NCI-H1694 (cell line): ENCODE measurements at regions not wholly inside any gene's neighbourhood (a gene's known extent, or its start where the extent isn't known, plus 50 kb on each side); places are given as distances from the start of the nearest gene placed in this dataset.
A peak's percentile ranks its signal among the peaks of the same experiment; 100 is the strongest.

ENCODE experiments used
- DNase-seq: peaks from one replicate; lab custom pipeline; 2025; lab: John Stamatoyannopoulos, UW

- no peak for DNase-seq
Observed at GRCh38 chr16:72266836-72267235, 94.9 kb upstream of the PMFBP1 start.

DNA sequence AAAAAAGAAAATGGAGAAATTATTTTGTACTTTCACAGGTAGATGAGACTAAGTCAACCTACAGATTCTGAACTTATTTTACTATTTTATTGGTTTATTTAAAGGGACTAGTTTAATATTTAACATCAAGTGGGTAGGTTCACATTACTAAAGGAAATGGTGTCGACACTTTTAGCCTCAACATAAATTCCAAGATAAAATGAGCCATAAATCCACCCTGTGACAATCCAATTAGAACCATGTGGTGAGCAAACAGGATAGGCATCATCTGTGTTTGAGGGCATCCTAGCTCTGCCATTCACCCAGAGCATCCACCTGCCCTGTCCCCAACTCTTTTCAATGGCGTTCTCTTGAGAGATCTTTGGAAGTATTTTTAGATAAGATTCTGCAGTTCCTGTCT is 92.8 kb upstream of the PMFBP1 start:
- DNase-seq: no peak

GRCh38 chr16:72262711-72263110 is 90.8 kb upstream of the PMFBP1 start:
- no peak for DNase-seq

- no peak for DNase-seq
Observed at GRCh38 chr16:72261127-72261526, 89.2 kb upstream of the PMFBP1 start.

DNA sequence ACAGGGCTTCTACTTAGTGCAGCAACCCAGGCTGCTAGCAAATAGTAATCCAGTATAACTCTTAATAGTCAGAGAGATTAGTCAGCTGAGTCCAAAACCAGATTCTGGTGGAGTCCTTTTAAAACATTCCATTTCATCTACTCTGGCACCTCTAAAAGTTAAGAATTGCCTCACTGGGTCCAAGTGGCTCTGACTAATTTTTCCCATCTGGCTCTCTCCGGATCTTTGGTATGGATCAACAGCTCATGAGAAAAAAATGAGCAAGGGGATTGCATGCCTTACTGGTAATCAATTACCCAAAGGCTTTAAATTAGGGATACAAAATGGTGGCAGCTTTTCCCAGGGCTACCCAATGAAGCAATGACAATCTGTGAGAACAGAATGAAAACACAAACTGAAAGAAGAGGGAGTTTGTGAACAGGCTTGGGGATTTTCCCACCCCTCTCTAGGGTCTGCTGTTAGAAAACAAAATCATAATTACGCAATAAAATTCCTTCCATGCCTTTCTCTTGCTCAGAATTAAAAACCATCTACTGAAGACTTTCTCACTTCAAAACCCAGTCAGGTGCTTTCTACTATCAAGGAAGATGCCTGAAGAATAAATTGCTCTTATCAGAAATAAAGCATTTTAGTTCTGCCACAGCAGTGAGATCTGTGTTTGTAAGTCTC is 84.6 kb upstream of the PMFBP1 start:
- no peak for DNase-seq

- no peak for DNase-seq
Observed at GRCh38 chr16:72255786-72256185, 83.8 kb upstream of the PMFBP1 start.

GRCh38 chr16:72247821-72248253 is 75.9 kb upstream of the PMFBP1 start:
- DNase-seq: no peak

GRCh38 chr16:72246423-72246822 is 74.5 kb upstream of the PMFBP1 start:
- no peak for DNase-seq

GRCh38 chr16:72244853-72245252 is 72.9 kb upstream of the PMFBP1 start:
- no peak for DNase-seq

- no peak for DNase-seq
Observed at GRCh38 chr16:72243621-72244020, 71.7 kb upstream of the PMFBP1 start.

DNA sequence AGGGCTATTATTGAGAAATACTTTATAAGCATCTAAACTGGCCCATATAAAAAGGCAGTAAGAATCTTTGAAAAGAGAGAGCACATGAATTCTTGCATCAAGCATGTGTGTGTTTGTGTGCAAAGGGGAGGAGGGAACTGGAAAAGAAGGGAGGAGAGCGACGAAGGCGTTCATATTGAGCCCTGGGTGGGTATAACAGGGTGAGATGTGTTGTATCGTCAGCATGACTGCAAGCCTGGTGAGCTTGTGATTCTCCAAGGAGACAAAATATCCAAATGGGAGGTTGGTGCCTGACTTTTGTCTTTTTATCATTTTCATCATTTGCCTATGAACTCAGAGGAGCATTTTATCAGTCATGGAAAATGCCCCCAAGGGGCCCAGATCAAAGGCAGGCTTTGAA is 70.8 kb upstream of the PMFBP1 start:
- DNase-seq: no peak

GRCh38 chr16:72241930-72242329 is 70.0 kb upstream of the PMFBP1 start:
- DNase-seq: peak; percentile 28

GRCh38 chr16:72241008-72241407 is 69.1 kb upstream of the PMFBP1 start:
- no peak for DNase-seq

DNA sequence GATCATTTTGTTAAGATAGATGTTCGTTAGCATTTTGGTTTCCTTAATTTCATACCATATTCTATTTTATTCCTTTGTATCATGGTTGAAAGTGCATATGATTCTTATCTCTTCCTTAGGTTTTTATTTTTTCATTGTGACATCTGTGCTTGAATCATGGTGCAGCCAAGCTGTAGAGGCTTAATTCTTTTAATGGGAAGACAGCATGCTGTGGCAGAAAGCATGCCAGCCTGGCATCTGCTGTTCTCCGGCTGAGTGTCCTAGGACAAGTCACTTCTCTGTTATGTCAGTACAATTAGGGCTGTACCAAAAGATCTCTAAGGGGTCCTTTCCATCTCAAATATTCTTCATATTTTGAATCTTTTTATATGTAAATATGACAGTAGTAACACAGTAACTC is 68.5 kb upstream of the PMFBP1 start:
- DNase-seq: peak; percentile 76

DNA sequence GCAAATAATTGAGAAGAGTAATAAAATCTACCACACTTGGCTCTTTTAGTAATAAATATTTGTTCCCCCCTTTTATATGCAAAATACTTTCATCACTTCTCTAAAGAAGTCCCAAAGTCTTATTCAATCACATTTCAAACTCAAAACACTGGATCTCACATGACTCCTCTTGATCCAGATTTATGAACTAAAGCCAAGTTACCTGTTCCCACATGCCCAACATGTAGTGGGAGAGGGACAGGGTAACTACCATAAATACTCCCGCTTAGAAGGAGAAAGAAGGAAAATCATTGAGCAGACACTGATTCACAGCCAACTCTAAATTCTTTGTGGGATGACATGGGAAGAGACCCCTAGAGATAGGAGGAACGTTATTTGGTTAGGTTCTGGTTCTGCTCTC is 64.9 kb upstream of the PMFBP1 start:
- no peak for DNase-seq

- no peak for DNase-seq
Observed at GRCh38 chr16:72234387-72234786, 62.4 kb upstream of the PMFBP1 start.

GRCh38 chr16:72228014-72228413 is 56.1 kb upstream of the PMFBP1 start:
- DNase-seq: no peak

DNA sequence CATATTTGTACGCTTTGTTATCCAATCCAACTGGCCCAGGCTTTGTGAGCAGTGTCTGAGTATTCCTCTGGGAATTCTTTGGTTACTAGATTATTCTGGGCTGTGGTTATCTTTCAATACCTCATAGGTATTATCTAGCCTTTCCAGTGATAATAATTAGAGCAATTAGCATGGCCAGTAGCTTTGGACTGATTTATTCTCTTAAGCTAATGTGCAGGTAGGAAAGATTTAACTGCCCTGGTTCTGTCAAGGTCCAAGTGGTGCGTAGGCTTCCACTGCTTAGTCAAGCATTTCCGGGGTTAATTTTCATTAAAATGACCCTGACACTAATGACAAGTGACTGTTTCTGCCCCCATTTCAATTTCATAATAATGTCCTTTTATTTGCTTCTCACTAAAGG is 54.2 kb upstream of the PMFBP1 start:
- no peak for DNase-seq

DNA sequence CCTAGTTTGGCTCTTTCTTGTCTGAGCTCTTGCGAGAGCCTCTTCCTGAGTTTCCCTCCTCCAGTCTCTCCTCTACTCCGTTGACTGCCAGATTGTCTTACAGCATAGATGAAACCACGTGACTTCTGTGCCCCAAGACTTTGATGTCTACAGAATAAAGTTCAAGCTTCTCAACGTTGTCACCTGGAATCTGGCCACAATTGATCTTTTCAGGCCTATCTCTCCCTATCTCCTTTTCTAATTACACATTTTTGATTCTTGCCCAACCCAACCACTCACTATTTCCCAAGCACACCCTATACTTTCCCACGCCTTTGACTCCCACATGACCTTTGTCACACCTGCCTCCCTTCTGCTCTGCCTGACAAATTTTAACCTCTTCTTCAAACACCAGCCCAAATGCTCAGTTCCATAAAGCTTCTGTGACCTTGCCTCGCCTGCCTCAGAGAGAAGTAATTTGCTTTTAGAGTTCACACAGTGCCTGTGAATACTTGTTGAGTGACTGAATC is 52.4 kb upstream of the PMFBP1 start:
- DNase-seq: no peak

DNA sequence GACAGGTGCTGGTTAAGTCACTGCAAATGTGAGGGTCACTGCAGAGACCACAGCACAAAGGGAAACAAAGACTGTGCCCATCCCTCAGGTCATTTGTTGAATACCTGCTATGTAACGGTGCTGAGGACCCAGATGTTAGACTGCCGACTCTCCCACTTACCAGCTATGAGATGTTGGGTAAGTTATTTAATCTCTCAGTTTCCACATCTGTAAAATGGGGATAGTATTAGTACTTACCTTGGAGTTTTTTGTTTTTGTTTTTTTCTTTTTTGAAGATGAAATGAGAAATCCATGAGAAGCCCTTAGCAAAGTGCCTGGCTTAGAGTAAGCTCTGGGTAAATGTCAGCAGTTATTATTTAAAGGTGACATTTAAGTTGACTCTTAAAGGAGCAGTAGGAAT is 50.5 kb upstream of the PMFBP1 start:
- DNase-seq: no peak
